Right renal cortex interstitium (tissue), 3 donors: ENCODE measurements at regions not wholly inside any gene's neighbourhood (a gene's known extent, or its start where the extent isn't known, plus 50 kb on each side); places are given as distances from the start of the nearest gene placed in this dataset.

Source experiments
- DNase-seq, 3 donors: peaks; one replicate each; pipeline ENCODE4 v3.0.0-alpha.2; 2013; ENCODE audit warnings: low read depth in 3 of 3, low spot score in 2 of 3

DNA sequence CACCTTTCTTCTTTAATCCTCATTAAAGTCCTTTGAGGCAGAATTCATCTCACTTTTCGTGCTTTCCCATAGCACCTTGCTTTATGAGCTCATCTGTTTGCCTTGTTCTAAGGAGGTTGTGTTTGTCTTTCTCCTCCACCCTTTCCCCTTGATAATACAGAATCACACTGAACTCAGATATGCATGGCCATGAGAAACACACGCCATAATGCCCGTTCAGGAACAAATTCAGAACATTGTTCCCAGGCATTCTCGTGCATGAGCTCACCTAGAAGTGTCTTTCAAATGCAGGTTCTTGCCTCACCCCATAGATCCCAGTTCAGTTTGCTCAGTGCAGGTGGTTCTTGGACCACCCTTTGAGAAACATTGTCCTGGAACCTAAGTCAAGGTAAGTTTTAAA, 71.1 kb downstream of the TMEM114 start:
- DNase-seq = no peak

GRCh38 chr16:8517280-8517679, 73.0 kb downstream of the TMEM114 start:
- DNase-seq = no peak

GRCh38 chr16:8516471-8516870, 73.8 kb downstream of the TMEM114 start:
- DNase-seq = no peak

- no peak for DNase-seq
Observed at GRCh38 chr16:8512941-8513624, 77.2 kb downstream of the TMEM114 start.

- no peak for DNase-seq
Observed at GRCh38 chr16:8511464-8511863, 78.8 kb downstream of the TMEM114 start.

DNA sequence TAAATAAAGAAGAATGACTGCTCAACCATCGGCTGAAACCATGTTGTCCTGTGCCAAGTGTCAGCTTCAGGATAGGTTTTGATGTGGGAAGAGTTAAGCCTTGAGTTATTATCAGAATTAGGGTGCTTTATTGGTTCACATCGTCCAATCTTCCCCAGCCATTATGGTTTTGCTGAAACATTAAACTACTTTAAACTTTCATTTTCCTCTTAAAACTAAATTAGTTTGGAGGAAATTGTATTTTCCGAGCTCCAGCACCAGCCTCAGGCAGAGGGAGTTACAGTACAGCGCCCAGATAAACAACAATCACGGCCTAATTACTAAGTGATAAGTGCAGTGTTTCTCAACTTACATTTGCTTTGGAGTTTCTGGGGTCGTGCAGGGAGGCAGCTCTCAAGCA, 80.2 kb downstream of the TMEM114 start:
- DNase-seq = no peak

- DNase-seq = no peak
Observed at GRCh38 chr16:8505327-8505991, 84.9 kb downstream of the TMEM114 start.

- no peak for DNase-seq
Observed at GRCh38 chr16:8502446-8502845, 87.9 kb downstream of the TMEM114 start.

DNA sequence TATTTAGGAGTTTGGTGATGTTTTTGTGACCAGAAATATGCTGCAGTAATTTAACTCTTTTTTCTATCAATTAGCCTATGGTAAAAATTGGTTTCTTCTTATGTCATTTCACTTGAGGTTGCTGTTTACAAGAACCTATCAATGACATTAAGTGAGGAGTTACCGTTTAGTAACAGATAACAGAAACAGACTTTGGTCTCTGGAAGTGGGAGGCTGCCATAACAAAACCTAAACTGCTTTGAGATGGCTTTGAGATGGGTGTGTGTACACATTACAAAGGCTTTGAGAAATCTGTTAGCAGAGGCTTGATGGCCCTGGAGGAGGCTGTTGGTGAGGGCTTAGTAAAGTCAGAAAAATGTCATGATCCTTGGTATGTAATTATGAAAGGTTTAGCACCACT, 90.0 kb downstream of the TMEM114 start:
- DNase-seq = no peak

- DNase-seq = no peak
Observed at GRCh38 chr16:8496364-8496763, 93.9 kb downstream of the TMEM114 start.

GRCh38 chr16:8493972-8494371, 96.3 kb downstream of the TMEM114 start:
- DNase-seq = no peak

DNA sequence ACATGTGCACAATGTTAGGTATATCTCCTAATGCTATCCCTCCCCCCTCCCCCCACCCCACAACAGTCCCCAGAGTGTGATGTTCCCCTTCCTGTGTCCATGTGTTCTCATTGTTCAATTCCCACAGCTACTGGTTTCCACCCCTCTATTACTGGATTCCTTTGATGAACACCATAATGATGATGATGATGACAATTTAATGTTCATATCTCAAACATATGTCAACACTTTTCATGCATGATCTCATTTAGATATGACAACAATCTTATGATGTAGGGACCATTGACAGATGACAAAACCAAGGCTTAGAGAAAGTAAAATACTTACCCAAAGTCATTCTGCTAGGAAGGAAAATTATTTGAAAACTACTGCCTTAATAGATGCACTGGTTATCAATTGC, 97.6 kb downstream of the TMEM114 start:
- no peak for DNase-seq

DNA sequence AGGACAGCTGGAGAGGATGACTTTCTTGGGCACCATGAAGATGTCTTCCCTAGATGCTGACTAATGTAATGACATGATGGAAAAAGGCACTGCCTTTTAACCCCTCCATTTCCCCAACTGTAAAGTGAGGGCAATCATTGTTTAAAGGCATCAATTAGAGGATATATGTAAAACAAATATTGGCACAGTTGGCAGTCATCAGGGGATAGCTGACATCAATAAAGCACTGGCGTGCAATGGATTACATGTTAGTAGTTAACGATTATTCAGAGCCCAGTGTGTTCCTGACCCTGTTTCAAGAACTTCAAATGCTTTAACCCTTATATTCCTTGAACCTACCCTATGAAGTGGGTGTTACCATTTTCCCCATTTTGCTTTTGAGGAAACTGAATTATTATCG, 100.7 kb downstream of the TMEM114 start:
- DNase-seq = no peak

- DNase-seq = no peak
Observed at GRCh38 chr16:8486985-8487384, 103.3 kb downstream of the TMEM114 start.

DNA sequence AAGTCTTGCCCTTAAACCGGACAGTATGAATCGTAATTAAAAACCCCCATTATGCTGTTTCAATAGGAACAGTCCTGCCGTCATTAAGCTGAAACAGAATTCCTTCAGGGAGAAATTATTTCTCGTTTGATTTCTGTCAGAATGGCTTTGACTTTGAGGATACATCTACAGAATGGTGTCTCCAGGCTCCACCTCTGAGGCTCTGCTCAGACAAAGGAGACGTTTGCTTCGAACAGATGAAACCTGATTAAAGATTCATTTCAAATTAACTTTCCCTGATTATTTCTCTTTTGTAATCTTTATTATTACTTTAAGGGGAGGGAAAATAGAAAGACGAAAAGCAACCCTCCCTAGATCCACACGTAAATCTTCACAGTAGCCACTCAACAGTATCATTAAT, 106.9 kb downstream of the TMEM114 start:
- no peak for DNase-seq

GRCh38 chr16:8481810-8482209, 108.5 kb downstream of the TMEM114 start:
- no peak for DNase-seq

DNA sequence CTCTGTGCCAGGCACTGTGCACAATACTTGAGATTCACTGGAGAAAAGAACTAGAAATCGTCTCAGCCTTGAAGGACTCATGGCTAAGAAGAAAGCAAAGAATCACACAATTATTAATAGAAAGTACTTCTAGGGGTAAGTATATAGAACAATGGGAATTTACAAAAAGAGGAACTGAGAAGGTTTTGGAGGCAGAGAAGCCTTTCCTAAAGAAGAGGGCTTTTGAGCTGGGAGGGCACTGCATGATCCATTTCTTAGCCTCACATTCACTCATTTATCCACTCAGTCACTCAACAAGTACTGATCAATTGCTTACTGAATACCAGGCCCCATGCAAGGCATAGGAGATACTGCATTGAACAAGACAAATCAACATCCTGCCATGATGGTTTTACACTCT, 113.5 kb downstream of the TMEM114 start:
- DNase-seq = no peak

DNA sequence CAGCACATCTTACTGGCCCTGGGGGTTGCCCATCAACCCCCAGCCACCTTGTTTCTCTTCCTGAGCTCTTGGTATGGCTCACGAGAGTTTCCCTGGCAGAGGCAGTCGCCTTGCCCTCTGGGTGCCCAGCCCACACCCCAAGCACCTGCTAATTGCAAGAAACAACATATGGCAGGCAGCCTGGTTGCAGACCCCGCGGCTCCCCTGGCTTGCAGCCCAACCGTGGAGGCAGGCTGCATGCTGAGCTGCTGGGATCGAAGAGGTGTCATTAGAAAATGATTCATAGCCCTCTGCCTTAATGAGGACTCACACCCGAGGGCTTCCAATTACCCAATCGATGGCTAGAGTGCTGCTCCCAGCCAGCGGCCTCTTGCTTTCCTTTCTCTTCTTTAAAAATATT, 115.7 kb downstream of the TMEM114 start:
- no peak for DNase-seq

DNA sequence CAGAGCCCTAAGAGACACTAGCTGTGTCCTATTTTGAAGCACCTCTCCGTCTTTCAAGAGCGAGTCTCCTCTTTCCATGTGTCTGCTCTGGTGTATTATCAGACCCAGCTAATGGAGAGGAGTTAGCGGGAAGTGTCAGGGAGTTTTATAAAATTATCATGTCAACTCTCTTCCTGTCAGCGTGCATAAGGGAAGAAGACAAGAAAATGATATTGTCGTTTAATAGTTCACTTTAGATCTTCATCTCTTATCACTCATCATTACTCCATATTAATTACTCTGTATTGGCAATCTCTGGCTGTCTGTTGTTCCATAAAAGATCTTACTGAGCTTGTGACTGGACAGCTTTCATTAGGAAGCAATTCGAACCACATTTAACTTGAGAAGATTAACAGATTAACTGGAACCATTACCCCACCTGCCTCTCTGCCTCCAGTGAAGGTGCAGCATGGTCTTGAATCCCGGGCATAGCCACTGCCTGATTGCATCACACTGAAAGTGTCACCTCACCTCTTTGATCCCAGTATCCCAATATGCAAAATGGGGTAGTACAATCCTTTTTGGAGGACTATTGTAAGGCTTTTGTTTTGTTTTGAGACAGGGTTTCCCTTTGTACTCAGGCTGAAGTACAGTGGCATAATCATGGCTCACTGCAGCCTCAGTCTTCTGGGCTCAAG, 121.1 kb downstream of the TMEM114 start:
- no peak for DNase-seq

DNA sequence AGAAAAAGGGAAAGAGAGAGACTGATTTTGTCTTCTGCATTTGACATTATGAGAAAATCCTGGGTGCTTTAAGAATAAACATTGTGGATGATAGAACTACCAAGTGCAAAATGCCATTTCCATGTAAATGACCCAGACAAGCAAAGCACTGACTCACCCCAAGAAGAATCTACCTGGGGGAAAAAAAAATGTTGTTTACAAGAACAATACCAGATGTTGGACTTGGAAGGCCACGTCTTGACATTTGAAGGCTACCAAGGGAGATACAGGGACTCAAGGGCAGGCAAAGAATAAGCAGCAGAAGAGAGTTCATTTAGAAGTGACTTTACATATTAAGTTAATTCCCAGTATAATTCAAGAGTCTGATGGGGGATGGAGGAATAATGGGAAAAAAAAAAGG, 125.3 kb downstream of the TMEM114 start:
- no peak for DNase-seq

DNA sequence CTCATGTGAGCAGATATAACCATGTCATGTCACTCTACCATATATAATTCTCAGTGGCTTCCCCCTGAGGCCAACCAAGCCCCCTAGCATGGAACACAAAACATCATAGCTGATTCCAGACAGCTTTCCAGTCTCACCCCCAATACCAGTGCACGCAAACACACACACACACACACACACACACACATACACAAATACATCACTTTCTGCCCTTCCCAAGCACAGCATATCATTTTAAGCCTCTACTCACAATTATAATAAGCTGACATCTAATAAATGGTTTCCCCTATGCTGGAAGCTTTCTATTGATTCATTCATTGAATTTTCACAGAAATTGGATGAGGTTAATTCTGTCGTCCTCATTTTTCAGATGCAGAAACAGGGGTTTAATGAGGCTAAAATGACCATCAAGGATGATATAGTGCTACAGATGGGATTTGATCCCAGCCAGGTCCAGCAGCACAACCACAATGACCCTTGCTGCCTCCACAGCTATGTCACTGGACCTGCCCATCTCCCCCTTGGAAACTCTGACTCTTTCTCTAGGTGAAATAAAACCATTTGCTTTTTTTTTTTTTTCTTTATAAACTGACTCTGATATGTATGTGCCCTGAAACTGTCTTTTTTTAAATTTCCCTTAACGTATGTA, 131.1 kb downstream of the TMEM114 start:
- no peak for DNase-seq
